Gastroesophageal sphincter (tissue), 3 donors: ENCODE measurements at regions not wholly inside any gene's neighbourhood (a gene's known extent, or its start where the extent isn't known, plus 50 kb on each side); places are given as distances from the start of the nearest gene placed in this dataset.

Source experiments
- CTCF ChIP-seq, 4 experiments: fragments of 200-600 bp in 2 of 4; fragments of 450-650 bp in 2 of 4; sonication (generic) in 1 of 4; IDR thresholded peaks; one replicate each; pipeline ENCODE4 v1.5.1; 2017 to 2019; ENCODE audit warnings: antibody characterized with exemption in 4 of 4, mild to moderate bottlenecking in 2 of 4, moderate library complexity in 2 of 4
- POLR2A ChIP-seq, 2 donors: fragments of 450-650 bp; IDR thresholded peaks; one replicate each; pipeline ENCODE4 v1.6.1; 2017; ENCODE audit warnings: antibody characterized with exemption in 2 of 2, mild to moderate bottlenecking in 2 of 2, moderate library complexity in 1 of 2

DNA sequence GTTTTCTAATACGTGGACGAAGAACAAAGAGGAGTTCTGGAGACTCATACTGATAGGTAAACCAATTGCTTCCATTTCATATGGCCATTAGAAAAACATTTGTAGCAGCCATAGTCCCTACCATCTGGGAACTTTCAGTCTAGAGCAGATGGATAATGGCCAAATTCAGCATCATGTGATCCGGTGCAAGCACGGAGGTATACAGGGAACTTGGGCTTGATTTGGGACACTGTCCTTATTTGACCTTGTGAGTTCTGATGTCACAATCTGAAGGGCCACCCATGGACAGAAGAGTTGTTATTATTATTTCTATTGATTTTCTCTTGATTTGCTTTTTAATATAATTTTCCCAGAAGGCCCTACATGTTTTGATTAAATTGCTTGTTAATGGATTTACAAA, 154.6 kb upstream of the ZNF267 start:
- no peak for TF ChIP-seq POLR2A (IDR thresholded peaks at IDR 0.05)
- no peak for TF ChIP-seq CTCF (IDR thresholded peaks at IDR 0.05)
